Ectodermal cell (in vitro differentiated cells): ENCODE measurements at regions not wholly inside any gene's neighbourhood (a gene's known extent, or its start where the extent isn't known, plus 50 kb on each side); places are given as distances from the start of the nearest gene placed in this dataset.
"Not testable (repeated sequence)": the region's sequence is repeated elsewhere in the genome, so short reads cannot be mapped to it uniquely, and the experiment has no call there.

Experiments used
- H3K27ac ChIP-seq: 2 replicates; pipeline ENCODE4 v1.7.0; 2013; ENCODE audit warnings: mild to moderate bottlenecking, low read depth, low read length; ENCODE audit not compliant: insufficient read depth, poor library complexity, severe bottlenecking
- H3K27me3 ChIP-seq: 2 replicates; pipeline ENCODE4 v1.7.0; 2013; ENCODE audit warnings: mild to moderate bottlenecking, low read length; ENCODE audit not compliant: insufficient read depth, control insufficient read depth, poor library complexity, severe bottlenecking
- H3K36me3 ChIP-seq: one replicate; pipeline ENCODE4 v1.7.0; 2013; ENCODE audit warnings: low read length; ENCODE audit not compliant: control insufficient read depth, insufficient read depth
- H3K4me1 ChIP-seq: one replicate; pipeline ENCODE4 v1.7.0; 2013; ENCODE audit warnings: low read length; ENCODE audit not compliant: control insufficient read depth, insufficient read depth
- H3K4me3 ChIP-seq: 2 replicates; pipeline ENCODE4 v1.7.0; 2013; ENCODE audit warnings: low read depth, low read length, control low read depth; ENCODE audit not compliant: insufficient read depth
- H3K9me3 ChIP-seq: 2 replicates; pipeline ENCODE4 v1.7.0; 2013; ENCODE audit warnings: mild to moderate bottlenecking, low read length, moderate library complexity; ENCODE audit not compliant: control insufficient read depth
- WGBS, 2 experiments: methylation state at CpG; one replicate each; pipeline ENCODE4 v1.1.7; 2013; ENCODE audit warnings: missing lambda C conversion rate in 2 of 2; 5-methylcytosine and 5-hydroxymethylcytosine counted together

- no peak overlapping the region for H3K4me3 ChIP-seq
- H3K27ac ChIP-seq: no peak overlapping the region
- no peaks in the 10 kb centered on the region for H3K4me1 ChIP-seq
- no peaks in the 10 kb centered on the region for H3K36me3 ChIP-seq
- whole genome bisulfite sequencing, 2 experiments: 88 to 91% methylated on average over 5 of the region's 5 CpGs
- no peaks in the 10 kb centered on the region for H3K27me3 ChIP-seq
- no peaks in the 10 kb centered on the region for H3K9me3 ChIP-seq
These were observed 163.6 kb downstream of the NRN1 start for GRCh38 chr6:5843078-5843477.

GRCh38 chr6:5840734-5841390 is 165.9 kb downstream of the NRN1 start:
- no peaks in the 10 kb centered on the region for H3K4me1 ChIP-seq
- H3K27me3 ChIP-seq: no peaks in the 10 kb centered on the region
- H3K4me3 ChIP-seq: no peak overlapping the region
- WGBS, 2 experiments: 78 to 79% methylated on average over 8 of the region's 8 CpGs
- H3K9me3 ChIP-seq: no peaks in the 10 kb centered on the region
- no peaks in the 10 kb centered on the region for H3K36me3 ChIP-seq
- no peak overlapping the region for H3K27ac ChIP-seq

GRCh38 chr6:5838656-5839396 is 167.9 kb downstream of the NRN1 start:
- Histone ChIP-seq H3K27me3 (no peaks in the 10 kb centered on the region), H3K4me3 (no peak overlapping the region), H3K36me3 (no peaks in the 10 kb centered on the region), H3K27ac (no peak overlapping the region), H3K4me1 (no peaks in the 10 kb centered on the region), H3K9me3 (no peaks in the 10 kb centered on the region)
- 92 to 94% methylated on average over 8 of the region's 8 CpGs for WGBS, 2 experiments

- Histone ChIP-seq H3K4me3 (no peak overlapping the region), H3K27ac (no peak overlapping the region), H3K36me3 (no peaks in the 10 kb centered on the region), H3K27me3 (no peaks in the 10 kb centered on the region), H3K9me3 (no peaks in the 10 kb centered on the region), H3K4me1 (no peaks in the 10 kb centered on the region)
- WGBS, 2 experiments: 95% methylated on average over 9 of the region's 9 CpGs
These were observed 169.4 kb downstream of the NRN1 start for GRCh38 chr6:5837323-5837722.

GRCh38 chr6:5836597-5836996 is 170.1 kb downstream of the NRN1 start:
- not testable (repeated sequence) for H3K9me3 ChIP-seq, H3K4me3 ChIP-seq, H3K27me3 ChIP-seq, H3K4me1 ChIP-seq, H3K27ac ChIP-seq, H3K36me3 ChIP-seq
- 80 to 92% methylated on average over 2 to 4 of the region's 5 CpGs for WGBS, 2 experiments

- peaks cover 3% of the 10 kb centered on the region for H3K4me1 ChIP-seq
- H3K36me3 ChIP-seq: no peaks in the 10 kb centered on the region
- no peaks in the 10 kb centered on the region for H3K27me3 ChIP-seq
- 90 to 99% methylated on average over 3 of the region's 3 CpGs for WGBS, 2 experiments
- H3K9me3 ChIP-seq: no peaks in the 10 kb centered on the region
- H3K27ac ChIP-seq: no peak overlapping the region
- no peak overlapping the region for H3K4me3 ChIP-seq
These were observed 173.6 kb downstream of the NRN1 start for GRCh38 chr6:5833120-5833519.

- WGBS, 2 experiments: 93 to 94% methylated on average over 3 of the region's 3 CpGs
- Histone ChIP-seq H3K9me3 (no peaks in the 10 kb centered on the region), H3K36me3 (no peaks in the 10 kb centered on the region), H3K4me3 (no peak overlapping the region), H3K27ac (no peak overlapping the region), H3K4me1 (peaks cover 4% of the 10 kb centered on the region), H3K27me3 (no peaks in the 10 kb centered on the region)
These were observed 174.1 kb downstream of the NRN1 start for GRCh38 chr6:5832668-5833067.

GRCh38 chr6:5831219-5831862 is 175.4 kb downstream of the NRN1 start:
- not testable (repeated sequence) for H3K4me3 ChIP-seq, H3K27me3 ChIP-seq, H3K27ac ChIP-seq, H3K4me1 ChIP-seq, H3K36me3 ChIP-seq, H3K9me3 ChIP-seq
- WGBS, 2 experiments: 73 to 76% methylated on average over 8 of the region's 8 CpGs

- Histone ChIP-seq H3K4me1 (peaks cover 8% of the 10 kb centered on the region), H3K9me3 (no peaks in the 10 kb centered on the region), H3K4me3 (no peak overlapping the region), H3K27me3 (no peaks in the 10 kb centered on the region), H3K27ac (no peak overlapping the region), H3K36me3 (no peaks in the 10 kb centered on the region)
- WGBS, 2 experiments: 88 to 90% methylated on average over 11 of the region's 11 CpGs
These were observed 178.4 kb downstream of the NRN1 start for GRCh38 chr6:5828296-5828695.

GRCh38 chr6:5827056-5827904 is 179.4 kb downstream of the NRN1 start:
- H3K4me3 ChIP-seq: no peak overlapping the region
- no peaks in the 10 kb centered on the region for H3K9me3 ChIP-seq
- 85 to 91% methylated on average over 13 to 14 of the region's 14 CpGs for WGBS, 2 experiments
- no peaks in the 10 kb centered on the region for H3K27me3 ChIP-seq
- H3K4me1 ChIP-seq: peaks cover 8% of the 10 kb centered on the region
- no peak overlapping the region for H3K27ac ChIP-seq
- H3K36me3 ChIP-seq: no peaks in the 10 kb centered on the region
